Ectodermal cell (in vitro differentiated cells): ENCODE measurements at regions not wholly inside any gene's neighbourhood (a gene's known extent, or its start where the extent isn't known, plus 50 kb on each side); places are given as distances from the start of the nearest gene placed in this dataset.

Source experiments
- H3K27ac ChIP-seq: 2 replicates; pipeline ENCODE4 v1.7.0; 2013; ENCODE audit warnings: mild to moderate bottlenecking, low read depth, low read length; ENCODE audit not compliant: insufficient read depth, poor library complexity, severe bottlenecking
- H3K27me3 ChIP-seq: 2 replicates; pipeline ENCODE4 v1.7.0; 2013; ENCODE audit warnings: mild to moderate bottlenecking, low read length; ENCODE audit not compliant: insufficient read depth, control insufficient read depth, poor library complexity, severe bottlenecking
- H3K36me3 ChIP-seq: one replicate; pipeline ENCODE4 v1.7.0; 2013; ENCODE audit warnings: low read length; ENCODE audit not compliant: control insufficient read depth, insufficient read depth
- H3K4me1 ChIP-seq: one replicate; pipeline ENCODE4 v1.7.0; 2013; ENCODE audit warnings: low read length; ENCODE audit not compliant: control insufficient read depth, insufficient read depth
- H3K4me3 ChIP-seq: 2 replicates; pipeline ENCODE4 v1.7.0; 2013; ENCODE audit warnings: low read depth, low read length, control low read depth; ENCODE audit not compliant: insufficient read depth
- H3K9me3 ChIP-seq: 2 replicates; pipeline ENCODE4 v1.7.0; 2013; ENCODE audit warnings: mild to moderate bottlenecking, low read length, moderate library complexity; ENCODE audit not compliant: control insufficient read depth
- WGBS, 2 experiments: methylation state at CpG; one replicate each; pipeline ENCODE4 v1.1.7; 2013; ENCODE audit warnings: missing lambda C conversion rate in 2 of 2; 5-methylcytosine and 5-hydroxymethylcytosine counted together

DNA sequence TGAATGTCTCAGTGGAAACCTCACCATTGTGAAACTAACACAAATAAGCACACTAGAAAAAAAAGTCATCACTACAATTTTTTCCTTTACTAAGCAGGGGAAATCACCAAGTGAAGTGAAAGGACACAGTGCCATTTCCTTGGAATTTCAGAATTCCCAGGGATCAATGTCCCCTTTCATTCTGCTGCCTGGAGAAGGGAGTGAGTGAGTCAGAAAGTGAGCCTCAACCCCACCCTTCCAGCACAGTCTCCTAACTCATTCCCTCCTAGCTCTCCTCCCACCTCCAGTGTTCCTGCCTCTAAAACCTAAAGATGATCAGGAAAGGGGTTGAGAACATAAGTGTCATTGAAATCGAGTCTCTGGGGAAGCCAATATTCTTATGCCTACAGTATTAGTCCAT lies 608.5 kb downstream of the RNF144A start:
- H3K36me3 ChIP-seq: no peaks in the 10 kb centered on the region
- no peaks in the 10 kb centered on the region for H3K27me3 ChIP-seq
- no peaks in the 10 kb centered on the region for H3K9me3 ChIP-seq
- H3K27ac ChIP-seq: no peak overlapping the region
- no peaks in the 10 kb centered on the region for H3K4me1 ChIP-seq
- WGBS, 2 experiments: 100% methylated on average over 1 of the region's 1 CpG
- no peak overlapping the region for H3K4me3 ChIP-seq

DNA sequence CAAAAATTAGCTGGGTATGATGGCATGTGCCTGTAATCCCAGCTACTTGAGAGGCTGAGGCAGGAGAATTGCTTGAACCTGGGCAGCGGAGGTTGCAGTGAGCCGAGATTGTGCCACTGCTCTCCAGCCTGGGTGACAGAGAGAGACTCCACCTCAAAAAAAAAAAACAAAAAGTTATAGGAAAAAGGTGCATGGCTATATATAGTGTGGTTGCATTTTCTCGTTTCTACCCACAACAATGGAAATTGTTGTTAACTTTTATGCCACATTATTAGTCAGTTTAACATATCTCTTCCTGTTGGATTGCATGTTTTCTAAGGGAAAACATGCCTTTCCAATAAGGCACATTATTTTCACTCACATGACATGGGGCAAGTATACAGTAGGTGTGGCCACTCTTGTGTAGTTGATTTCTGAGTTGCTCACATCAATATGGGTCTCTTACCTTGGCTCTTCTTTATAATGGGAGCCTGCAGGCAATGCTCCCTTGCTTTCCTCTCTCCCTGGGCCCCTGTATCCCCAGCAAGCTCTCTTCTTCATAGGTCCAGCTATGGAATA lies 610.0 kb downstream of the RNF144A start:
- H3K4me1 ChIP-seq: no peaks in the 10 kb centered on the region
- H3K27ac ChIP-seq: no peak overlapping the region
- H3K4me3 ChIP-seq: no peak overlapping the region
- H3K36me3 ChIP-seq: no peaks in the 10 kb centered on the region
- no peaks in the 10 kb centered on the region for H3K27me3 ChIP-seq
- 94 to 98% methylated on average over 2 of the region's 3 CpGs for WGBS, 2 experiments
- no peaks in the 10 kb centered on the region for H3K9me3 ChIP-seq

DNA sequence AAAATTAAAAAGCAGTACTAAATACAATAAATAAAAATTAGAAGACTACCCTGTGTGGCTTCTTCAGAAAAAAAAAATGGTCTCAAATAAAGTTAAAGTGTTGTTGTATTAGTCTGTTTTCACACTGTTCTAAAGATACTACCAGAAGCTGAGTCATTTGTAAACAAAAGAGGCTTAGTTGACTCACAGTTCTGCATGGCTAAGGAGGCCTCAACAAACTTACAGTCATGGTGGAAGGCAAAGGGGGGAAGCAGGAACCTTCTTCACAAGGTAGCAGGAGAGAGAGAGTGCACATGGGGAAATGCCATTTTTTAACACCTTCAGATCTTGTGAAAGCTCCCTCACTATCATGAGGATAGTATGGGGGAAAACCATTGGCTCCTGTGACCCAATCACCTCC lies 612.8 kb downstream of the RNF144A start:
- no peaks in the 10 kb centered on the region for H3K36me3 ChIP-seq
- H3K4me1 ChIP-seq: no peaks in the 10 kb centered on the region
- no peak overlapping the region for H3K27ac ChIP-seq
- no peaks in the 10 kb centered on the region for H3K27me3 ChIP-seq
- no peaks in the 10 kb centered on the region for H3K9me3 ChIP-seq
- no peak overlapping the region for H3K4me3 ChIP-seq

DNA sequence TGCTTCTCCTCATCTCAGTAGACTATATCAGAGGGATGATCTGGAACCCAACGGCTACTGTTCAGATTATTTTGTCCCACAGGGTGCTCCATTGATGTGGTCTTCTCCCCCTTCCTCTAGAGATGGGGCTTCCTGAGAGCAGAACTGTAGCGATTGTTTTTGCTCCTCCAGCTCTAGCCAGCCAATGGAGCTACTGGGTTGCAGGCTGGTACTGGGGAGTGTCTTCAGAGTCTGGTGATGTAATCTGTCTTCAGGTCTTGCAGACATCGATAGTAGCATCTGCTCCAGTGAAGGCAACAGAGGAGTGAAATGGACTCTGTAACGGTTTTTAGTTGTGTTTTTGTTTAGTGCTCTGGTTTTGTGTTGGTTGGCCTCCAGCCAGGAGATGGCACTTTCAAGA lies 621.9 kb downstream of the RNF144A start:
- Histone ChIP-seq H3K27me3 (no peaks in the 10 kb centered on the region), H3K27ac (no peak overlapping the region), H3K9me3 (no peaks in the 10 kb centered on the region), H3K36me3 (no peaks in the 10 kb centered on the region), H3K4me1 (no peaks in the 10 kb centered on the region), H3K4me3 (no peak overlapping the region)
- 97% methylated on average over 4 of the region's 4 CpGs for WGBS, 2 experiments

DNA sequence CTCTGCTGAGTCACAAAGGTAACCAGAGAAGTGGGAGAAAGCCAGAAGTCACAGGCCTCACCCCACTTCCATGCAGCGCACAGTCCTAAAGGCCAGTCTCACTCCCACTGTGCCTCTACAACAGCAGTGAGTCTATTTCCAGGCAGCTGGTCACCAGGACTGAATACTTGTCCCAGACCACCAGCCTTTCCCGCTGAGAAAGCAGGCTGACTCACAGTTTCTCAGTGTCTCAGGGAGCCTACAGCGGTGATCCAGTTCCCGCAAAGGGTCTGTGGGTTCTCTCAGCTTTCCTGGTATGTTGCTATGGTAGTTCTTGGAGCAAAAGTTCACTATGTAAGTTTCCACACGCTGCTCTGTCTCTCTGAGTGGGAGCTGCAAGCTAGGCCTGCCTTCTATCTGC lies 622.5 kb downstream of the RNF144A start:
- H3K4me1 ChIP-seq: no peaks in the 10 kb centered on the region

DNA sequence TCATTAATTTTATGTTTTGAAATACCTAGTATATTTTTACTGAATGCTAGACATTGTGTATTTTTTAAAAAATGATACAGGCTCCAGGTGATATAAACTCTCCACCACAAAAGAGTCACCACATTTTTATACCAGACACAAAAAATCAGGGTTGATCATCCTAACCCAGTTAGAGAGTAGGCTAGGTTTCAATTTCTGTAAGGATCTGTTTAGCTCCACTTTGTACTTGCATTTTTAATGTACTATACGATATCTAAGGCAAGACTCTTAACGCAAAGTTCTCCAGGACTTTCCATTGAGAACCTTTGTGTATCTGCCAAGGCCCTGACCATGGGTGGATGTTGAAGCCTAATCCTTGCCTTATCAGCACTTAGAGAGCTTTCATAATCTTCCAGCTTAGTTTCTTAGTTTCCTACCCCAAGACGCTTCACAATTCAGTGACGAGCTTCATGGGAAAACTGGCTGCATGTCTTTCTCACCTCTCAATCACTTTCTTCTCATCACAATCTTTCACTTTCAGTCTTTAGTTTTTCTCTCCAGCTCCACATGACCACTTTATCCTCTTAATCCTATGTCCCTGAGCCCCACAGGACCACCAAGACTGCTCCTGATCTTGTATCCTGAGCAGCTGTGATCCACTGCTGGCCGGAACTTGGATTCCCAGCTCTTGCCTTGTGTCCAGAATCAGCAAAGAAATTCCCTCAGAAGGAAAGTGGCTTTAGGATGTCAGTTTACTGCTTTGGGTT lies 635.8 kb downstream of the RNF144A start:
- H3K4me3 ChIP-seq: no peak overlapping the region
- H3K27ac ChIP-seq: no peak overlapping the region
- 88 to 90% methylated on average over 5 of the region's 5 CpGs for WGBS, 2 experiments
- no peaks in the 10 kb centered on the region for H3K36me3 ChIP-seq
- no peaks in the 10 kb centered on the region for H3K27me3 ChIP-seq
- H3K9me3 ChIP-seq: no peaks in the 10 kb centered on the region
- H3K4me1 ChIP-seq: peaks cover 3% of the 10 kb centered on the region

More for the DNA sequence above, 622.5 kb downstream of the RNF144A start:
- 87 to 91% methylated on average over 5 of the region's 5 CpGs for WGBS, 2 experiments
- no peaks in the 10 kb centered on the region for H3K36me3 ChIP-seq
- no peaks in the 10 kb centered on the region for H3K9me3 ChIP-seq
- H3K27ac ChIP-seq: no peak overlapping the region
- no peaks in the 10 kb centered on the region for H3K27me3 ChIP-seq
- H3K4me3 ChIP-seq: no peak overlapping the region

DNA sequence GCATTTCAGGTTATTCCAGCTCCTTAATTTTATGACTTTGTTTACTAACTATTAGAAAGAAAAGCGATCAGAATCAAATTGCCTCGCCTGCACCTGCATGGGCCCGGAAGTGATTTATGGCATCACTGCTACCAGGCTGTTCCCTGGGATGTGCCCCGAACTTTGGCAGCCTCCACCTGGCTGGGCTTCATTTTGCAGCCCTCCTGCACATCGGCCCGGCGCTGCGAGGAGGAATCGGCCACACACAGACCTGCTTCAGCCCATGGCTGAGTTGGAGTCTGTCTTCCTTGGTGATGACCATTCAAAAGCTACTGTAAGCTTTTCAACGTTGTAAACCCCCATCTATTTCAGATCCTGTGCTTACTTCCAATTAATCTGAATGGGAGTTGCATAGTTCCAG lies 638.0 kb downstream of the RNF144A start:
- H3K4me1 ChIP-seq: peaks cover 3% of the 10 kb centered on the region
- 97% methylated on average over 10 of the region's 10 CpGs for WGBS, 2 experiments
- H3K36me3 ChIP-seq: no peaks in the 10 kb centered on the region
- H3K4me3 ChIP-seq: no peak overlapping the region
- no peaks in the 10 kb centered on the region for H3K27me3 ChIP-seq
- H3K9me3 ChIP-seq: no peaks in the 10 kb centered on the region
- no peak overlapping the region for H3K27ac ChIP-seq

DNA sequence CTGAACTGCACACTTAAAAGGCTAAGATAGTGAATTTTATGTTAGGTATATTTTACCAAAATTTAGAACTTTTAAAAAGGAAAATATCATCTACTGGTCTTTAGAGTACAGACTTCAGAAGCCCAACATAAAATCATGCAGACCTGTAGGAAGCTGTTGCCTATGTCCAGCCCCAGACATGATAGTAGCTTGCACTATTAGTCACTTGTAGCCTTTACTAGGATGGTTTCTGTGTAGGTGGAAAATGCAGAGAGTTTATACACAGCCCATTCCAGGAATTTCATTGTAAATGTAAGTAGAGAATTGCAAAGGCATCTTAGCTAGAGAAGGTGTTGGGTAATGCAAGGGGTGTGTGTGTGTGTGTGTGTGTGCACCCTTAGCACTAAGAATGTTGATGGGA lies 640.2 kb downstream of the RNF144A start:
- no peaks in the 10 kb centered on the region for H3K9me3 ChIP-seq
- H3K4me1 ChIP-seq: peaks cover 3% of the 10 kb centered on the region
- H3K27ac ChIP-seq: no peak overlapping the region
- no peaks in the 10 kb centered on the region for H3K36me3 ChIP-seq
- H3K27me3 ChIP-seq: no peaks in the 10 kb centered on the region
- no peak overlapping the region for H3K4me3 ChIP-seq

DNA sequence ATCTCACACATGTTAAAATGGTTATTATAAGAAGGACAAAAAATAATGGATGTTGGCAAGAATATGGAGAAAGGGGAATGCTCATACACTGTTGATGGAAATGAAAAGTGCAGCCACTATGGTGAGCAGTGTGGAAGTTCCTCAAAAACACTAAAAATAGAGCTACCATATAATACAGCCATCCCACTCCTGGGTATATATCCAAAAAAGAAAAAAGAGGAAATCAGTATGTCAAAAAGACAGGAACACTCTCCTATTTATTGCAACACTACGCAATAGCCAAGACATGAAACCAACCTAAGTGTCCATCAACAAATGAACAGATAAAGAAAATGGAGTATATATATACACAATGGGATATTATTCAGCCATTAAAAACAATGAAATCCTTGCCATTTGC lies 642.6 kb downstream of the RNF144A start:
- no CpG with 5 or more reads among the region's 1 CpG for WGBS, 2 experiments
- Histone ChIP-seq H3K36me3 (no peaks in the 10 kb centered on the region), H3K4me3 (no peak overlapping the region), H3K4me1 (no peaks in the 10 kb centered on the region), H3K27me3 (no peaks in the 10 kb centered on the region), H3K27ac (no peak overlapping the region), H3K9me3 (no peaks in the 10 kb centered on the region)

DNA sequence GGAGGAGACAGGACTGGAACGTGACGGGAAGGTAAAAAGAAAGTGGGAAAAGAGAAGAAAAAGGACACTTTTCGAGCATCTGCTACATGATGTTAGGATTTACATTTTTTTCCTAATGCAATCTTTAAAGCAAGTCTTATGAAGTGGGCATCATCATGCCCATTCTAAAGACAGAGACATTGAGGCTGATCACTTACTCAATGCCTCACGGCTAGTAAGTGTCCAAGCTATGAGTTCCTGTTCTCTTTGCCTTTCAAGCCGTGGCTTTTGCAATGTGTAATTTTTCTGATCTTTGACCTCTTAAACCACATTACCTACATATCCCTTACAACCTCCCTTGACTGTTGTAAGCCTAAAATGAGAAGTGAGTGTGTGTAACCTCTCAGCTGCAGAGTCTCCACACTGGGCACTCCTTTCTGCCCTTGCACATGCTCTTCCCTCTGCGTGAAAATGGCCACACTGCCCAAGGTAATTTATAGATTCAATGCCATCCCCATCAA lies 649.2 kb downstream of the RNF144A start:
- Histone ChIP-seq H3K27me3 (no peaks in the 10 kb centered on the region), H3K9me3 (no peaks in the 10 kb centered on the region), H3K4me1 (peaks cover 9% of the 10 kb centered on the region), H3K27ac (no peak overlapping the region), H3K36me3 (no peaks in the 10 kb centered on the region), H3K4me3 (no peak overlapping the region)
- WGBS, 2 experiments: 92% methylated on average over 6 of the region's 6 CpGs
